ENCODE measurements at regions not wholly inside any gene's neighbourhood (a gene's known extent, or its start where the extent isn't known, plus 50 kb on each side); places are given as distances from the start of the nearest gene placed in this dataset.
A peak's percentile ranks its signal among the peaks of the same experiment; 100 is the strongest.

DNA sequence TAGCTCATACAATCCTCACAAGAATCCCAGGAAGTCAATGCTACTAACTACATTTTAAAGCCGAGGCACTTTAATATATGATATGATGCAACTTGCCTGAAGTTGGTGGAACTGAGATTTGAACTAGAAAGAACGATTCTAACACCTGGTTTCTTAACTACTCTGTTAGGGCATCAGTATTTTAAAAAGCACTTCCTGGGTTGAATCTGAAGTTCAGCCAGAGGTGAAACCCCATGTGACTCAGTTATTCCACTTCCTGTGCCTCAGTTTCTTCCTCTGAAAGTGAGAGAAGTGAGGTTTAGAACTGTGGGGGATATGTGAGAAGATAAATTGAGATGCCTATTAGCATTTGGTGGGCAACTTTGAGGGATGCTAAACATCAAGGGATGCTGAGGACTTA lies 129.4 kb upstream of the ANKFN1 start:
- DNase-seq (ENCODE audit: low spot score): no peak
- no peak for ATAC-seq (ENCODE audit: low FRiP score)
- TF ChIP-seq, protein P1, sequence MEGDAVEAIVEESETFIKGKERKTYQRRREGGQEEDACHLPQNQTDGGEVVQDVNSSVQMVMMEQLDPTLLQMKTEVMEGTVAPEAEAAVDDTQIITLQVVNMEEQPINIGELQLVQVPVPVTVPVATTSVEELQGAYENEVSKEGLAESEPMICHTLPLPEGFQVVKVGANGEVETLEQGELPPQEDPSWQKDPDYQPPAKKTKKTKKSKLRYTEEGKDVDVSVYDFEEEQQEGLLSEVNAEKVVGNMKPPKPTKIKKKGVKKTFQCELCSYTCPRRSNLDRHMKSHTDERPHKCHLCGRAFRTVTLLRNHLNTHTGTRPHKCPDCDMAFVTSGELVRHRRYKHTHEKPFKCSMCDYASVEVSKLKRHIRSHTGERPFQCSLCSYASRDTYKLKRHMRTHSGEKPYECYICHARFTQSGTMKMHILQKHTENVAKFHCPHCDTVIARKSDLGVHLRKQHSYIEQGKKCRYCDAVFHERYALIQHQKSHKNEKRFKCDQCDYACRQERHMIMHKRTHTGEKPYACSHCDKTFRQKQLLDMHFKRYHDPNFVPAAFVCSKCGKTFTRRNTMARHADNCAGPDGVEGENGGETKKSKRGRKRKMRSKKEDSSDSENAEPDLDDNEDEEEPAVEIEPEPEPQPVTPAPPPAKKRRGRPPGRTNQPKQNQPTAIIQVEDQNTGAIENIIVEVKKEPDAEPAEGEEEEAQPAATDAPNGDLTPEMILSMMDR (IDR thresholded peaks at IDR 0.05): no peak

DNA sequence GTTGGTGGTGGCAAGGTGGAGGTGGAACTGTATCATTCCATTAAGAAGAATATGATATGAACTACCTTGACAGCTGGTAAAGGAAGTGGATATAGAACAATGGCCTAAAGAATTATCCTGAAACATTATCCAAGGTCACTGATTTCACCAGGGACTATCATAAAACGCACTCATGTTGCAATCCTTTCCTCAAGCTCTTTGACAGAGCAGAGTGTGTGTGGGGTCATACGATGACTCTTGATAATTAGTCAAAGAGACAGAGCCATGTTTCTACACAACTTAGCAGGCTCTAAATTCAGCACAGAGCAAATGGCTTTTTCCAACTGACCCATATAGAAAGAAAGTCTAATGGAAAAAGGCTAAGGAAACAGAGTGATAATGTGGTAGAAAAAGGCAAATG lies 126.4 kb upstream of the ANKFN1 start:
- TF ChIP-seq, protein P1 (IDR thresholded peaks at IDR 0.05): no peak
- no peak for ATAC-seq (ENCODE audit: low FRiP score)
- no peak for DNase-seq (ENCODE audit: low spot score)

DNA sequence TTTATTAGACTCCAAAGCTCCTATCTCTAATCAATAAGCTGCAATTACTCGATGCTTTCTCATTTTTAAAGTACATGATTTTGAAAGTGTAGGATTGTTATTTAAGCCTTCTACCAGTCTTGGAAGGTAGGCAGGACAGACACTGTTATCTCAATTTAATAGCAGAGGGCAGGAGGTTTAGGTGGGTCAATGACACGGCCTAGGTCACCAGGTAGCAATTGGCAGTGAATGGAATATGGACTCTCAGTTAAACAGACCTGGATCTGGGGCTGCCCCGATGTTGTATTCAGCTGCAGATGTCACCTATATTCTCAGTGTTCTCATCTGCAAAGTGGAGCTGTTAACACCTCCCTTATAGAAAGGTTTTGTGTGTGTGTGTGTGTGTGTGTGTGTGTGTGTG lies 124.4 kb upstream of the ANKFN1 start:
- TF ChIP-seq, protein P1 (IDR thresholded peaks at IDR 0.05): no peak
- DNase-seq (ENCODE audit: low spot score): no peak
- no peak for ATAC-seq (ENCODE audit: low FRiP score)

DNA sequence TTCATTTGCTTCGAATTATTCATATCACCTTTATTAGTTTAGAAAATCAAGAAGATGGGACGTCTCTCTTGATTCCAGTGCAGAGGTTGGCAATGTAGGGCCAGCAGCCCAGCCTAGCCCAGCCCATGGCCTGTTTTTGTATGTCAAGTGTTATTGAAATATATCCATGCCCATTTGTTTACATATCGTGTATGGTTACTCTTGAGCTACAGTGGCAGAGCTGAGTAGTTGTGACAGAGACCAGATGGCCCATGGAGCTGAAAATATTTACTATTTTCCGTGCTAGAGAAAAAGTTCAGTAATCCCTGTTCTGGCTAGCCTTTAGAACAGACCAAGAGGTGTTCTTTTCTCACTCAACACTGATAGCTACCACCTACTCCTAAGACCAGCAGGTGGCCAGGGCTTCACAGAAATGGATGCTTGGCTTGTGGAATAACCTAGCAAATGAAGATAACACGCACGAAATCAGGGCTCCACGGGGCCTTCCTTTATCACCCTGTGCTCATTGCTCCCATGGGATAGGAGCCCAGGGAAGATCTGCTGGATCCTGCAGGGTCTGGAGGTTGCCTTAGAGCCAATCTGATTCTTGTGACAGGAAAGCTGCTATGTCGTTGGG lies 123.2 kb upstream of the ANKFN1 start:
- no peak for DNase-seq (ENCODE audit: low spot score)
- no peak for ATAC-seq (ENCODE audit: low FRiP score)
- TF ChIP-seq, protein P1 (IDR thresholded peaks at IDR 0.05): no peak

DNA sequence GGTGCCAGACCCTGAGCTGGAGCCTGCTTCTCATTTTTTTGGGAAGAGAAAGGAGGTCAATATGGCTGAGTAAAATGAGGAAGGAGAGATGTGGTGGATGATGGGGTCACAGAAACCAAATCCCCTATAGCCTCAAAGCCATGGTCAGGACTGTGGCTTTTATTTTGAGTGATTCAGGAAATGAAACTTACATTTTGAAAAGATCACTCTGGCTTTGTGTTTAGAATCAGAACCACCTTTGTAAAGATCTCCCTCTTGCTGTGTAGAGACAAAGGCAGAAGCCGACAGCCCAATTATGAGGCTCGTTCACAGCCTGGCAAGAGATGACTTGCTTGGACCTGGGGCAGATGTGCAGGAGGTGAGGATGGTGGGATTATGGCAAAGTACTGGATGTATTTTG lies 121.6 kb upstream of the ANKFN1 start:
- ATAC-seq (ENCODE audit: low FRiP score): no peak
- no peak for DNase-seq (ENCODE audit: low spot score)
- TF ChIP-seq, protein P1 (IDR thresholded peaks at IDR 0.05): no peak

DNA sequence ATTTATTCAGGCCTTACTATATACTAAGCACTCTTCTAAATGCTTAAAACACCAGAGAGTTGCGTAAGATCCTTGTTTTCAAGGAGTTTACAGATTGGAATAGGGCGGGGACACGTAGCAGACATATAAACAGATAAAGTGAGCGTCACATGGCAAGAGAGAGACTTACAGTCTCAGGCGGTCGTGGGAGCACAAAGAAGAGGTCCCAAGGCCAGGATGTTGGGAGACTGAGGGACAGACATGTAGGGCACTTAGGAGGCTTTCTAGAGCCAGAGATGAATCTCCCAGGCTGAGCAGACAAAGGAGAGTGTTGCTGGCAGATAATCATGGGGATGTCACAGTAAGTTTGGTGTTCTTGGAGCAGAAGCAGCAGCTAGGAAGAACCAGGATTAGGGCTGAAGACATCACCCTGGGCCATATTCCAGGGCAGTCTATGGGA lies 119.1 kb upstream of the ANKFN1 start:
- DNase-seq (ENCODE audit: low spot score): no peak
- TF ChIP-seq, protein P1 (IDR thresholded peaks at IDR 0.05): no peak
- ATAC-seq (ENCODE audit: low FRiP score): peak; percentile 57

DNA sequence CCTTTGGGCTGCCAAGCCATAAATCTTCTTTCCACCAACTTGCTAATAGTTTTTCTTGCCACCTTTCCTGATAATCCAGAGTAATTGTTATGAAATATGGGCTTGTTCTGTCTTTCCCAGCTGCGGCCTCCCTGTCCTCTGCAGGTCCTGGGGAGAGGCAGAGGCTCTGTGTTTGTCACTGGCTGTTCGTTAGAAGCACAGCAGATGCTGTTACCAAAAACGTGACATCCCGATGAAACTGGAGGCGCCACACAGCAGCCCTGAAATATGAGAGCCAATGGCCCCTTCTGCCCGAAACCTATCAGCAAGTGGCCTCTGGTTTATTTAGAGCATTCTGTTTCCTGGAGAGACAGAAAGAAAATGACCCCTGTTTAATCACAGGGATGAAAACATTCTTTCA lies 115.1 kb upstream of the ANKFN1 start:
- no peak for DNase-seq (ENCODE audit: low spot score)
- TF ChIP-seq, protein P1 (IDR thresholded peaks at IDR 0.05): no peak
- no peak for ATAC-seq (ENCODE audit: low FRiP score)
